ENCODE measurements at regions not wholly inside any gene's neighbourhood (a gene's known extent, or its start where the extent isn't known, plus 50 kb on each side); places are given as distances from the start of the nearest gene placed in this dataset.

GRCh38 chr5:17149786-17150185 is 67.6 kb upstream of the BASP1 start:
- TF ChIP-seq CTCF (IDR thresholded peaks at IDR 0.05; ENCODE audit: low read depth, low read length): no peak
- H3K4me3 ChIP-seq (ENCODE audit: low read depth, low read length): no peak overlapping the region

DNA sequence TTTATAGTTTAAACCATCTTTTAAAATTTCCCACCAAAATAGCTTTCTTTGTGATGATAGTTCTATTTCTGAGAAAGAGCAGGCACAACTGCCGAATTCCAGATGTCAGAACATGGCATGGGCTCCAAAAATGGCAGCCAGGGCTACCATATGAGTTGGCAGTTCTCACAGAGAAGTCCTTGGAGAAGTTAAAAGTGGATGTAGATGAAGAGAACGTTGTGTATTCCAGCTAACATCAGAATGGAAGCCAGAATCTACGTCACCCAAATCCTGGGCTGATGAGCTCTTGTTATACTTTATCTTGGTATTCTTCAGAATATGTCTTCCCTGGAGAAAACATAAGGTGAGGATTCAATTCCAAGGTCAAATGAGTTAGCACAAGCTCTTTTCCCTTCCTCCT is 66.9 kb upstream of the BASP1 start:
- no peak for TF ChIP-seq CTCF (IDR thresholded peaks at IDR 0.05; ENCODE audit: low read depth, low read length)
- H3K4me3 ChIP-seq (ENCODE audit: low read depth, low read length): no peak overlapping the region

GRCh38 chr5:17151686-17152085 is 65.7 kb upstream of the BASP1 start:
- TF ChIP-seq CTCF (IDR thresholded peaks at IDR 0.05; ENCODE audit: low read depth, low read length): no peak
- H3K4me3 ChIP-seq (ENCODE audit: low read depth, low read length): no peak overlapping the region

DNA sequence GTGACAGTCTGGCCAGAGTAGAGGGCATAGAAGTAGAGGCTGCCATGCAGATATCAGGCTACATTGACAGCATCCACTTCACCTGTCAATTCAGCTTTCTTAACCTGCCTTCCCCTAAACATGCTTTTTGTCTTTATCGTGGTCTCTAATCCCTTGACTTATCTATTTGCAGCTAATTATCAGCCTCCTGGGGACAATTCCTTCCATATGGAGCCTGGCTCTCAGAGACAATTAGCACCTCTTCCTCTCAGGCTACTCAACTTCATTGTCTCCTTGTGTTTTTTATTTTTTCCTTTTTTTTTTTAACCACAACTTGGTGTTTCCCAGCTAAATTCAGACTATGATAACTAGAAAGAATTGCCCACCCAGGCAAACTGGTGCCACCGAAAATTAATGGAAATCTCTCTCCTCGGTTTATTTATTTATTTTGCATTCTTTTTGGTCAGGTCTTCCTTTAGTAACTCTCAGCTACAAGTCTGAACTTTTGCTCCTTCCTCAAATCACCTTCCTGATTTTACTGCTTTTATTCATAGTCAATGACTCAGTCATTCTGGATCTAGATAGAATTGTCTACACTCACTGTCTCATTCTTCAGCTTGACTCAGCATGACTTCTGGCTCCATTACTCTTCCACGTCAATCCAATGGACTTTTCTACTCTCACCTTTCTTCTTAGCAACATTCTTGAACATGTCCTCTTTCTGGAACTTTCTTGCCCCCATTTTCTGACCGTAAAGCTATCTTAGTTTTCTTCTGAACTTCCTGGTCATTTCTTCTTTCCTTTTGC is 63.0 kb upstream of the BASP1 start:
- no peak overlapping the region for H3K4me3 ChIP-seq (ENCODE audit: low read depth, low read length)
- TF ChIP-seq CTCF (IDR thresholded peaks at IDR 0.05; ENCODE audit: low read depth, low read length): no peak

- no peak for TF ChIP-seq CTCF (IDR thresholded peaks at IDR 0.05; ENCODE audit: low read depth, low read length)
- no peak overlapping the region for H3K4me3 ChIP-seq (ENCODE audit: low read depth, low read length)
Measured at GRCh38 chr5:17156463-17156862, 61.0 kb upstream of the BASP1 start.

GRCh38 chr5:17157294-17157693 is 60.1 kb upstream of the BASP1 start:
- TF ChIP-seq CTCF (IDR thresholded peaks at IDR 0.05; ENCODE audit: low read depth, low read length): no peak

GRCh38 chr5:17157916-17158529 is 59.4 kb upstream of the BASP1 start:
- TF ChIP-seq CTCF (IDR thresholded peaks at IDR 0.05; ENCODE audit: low read depth, low read length): no peak
- H3K4me3 ChIP-seq (ENCODE audit: low read depth, low read length): no peak overlapping the region

More at GRCh38 chr5:17157294-17157693, 60.1 kb upstream of the BASP1 start:
- H3K4me3 ChIP-seq (ENCODE audit: low read depth, low read length): no peak overlapping the region
